ENCODE measurements at regions not wholly inside any gene's neighbourhood (a gene's known extent, or its start where the extent isn't known, plus 50 kb on each side); places are given as distances from the start of the nearest gene placed in this dataset.

DNA sequence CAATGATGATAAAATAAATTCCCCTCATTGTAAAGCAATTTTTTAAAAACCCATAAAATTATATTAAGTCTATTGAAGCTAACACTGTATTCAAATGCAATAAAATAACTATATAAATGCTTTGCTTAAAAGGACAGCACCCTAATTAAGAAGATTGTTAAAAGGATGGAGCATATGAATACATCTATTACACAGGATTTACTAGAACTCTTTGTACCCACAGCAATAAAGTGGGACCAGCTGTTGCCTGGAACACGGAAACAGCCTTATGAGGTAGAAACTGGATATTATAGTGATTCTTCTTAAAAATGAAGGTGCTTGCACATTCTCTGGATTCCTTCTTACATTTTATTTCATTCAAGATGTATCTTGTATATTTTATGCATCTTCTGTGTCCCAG, 298.7 kb upstream of the KLF3 start:
- TF ChIP-seq, protein P1, sequence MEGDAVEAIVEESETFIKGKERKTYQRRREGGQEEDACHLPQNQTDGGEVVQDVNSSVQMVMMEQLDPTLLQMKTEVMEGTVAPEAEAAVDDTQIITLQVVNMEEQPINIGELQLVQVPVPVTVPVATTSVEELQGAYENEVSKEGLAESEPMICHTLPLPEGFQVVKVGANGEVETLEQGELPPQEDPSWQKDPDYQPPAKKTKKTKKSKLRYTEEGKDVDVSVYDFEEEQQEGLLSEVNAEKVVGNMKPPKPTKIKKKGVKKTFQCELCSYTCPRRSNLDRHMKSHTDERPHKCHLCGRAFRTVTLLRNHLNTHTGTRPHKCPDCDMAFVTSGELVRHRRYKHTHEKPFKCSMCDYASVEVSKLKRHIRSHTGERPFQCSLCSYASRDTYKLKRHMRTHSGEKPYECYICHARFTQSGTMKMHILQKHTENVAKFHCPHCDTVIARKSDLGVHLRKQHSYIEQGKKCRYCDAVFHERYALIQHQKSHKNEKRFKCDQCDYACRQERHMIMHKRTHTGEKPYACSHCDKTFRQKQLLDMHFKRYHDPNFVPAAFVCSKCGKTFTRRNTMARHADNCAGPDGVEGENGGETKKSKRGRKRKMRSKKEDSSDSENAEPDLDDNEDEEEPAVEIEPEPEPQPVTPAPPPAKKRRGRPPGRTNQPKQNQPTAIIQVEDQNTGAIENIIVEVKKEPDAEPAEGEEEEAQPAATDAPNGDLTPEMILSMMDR (IDR thresholded peaks at IDR 0.05): no peak

DNA sequence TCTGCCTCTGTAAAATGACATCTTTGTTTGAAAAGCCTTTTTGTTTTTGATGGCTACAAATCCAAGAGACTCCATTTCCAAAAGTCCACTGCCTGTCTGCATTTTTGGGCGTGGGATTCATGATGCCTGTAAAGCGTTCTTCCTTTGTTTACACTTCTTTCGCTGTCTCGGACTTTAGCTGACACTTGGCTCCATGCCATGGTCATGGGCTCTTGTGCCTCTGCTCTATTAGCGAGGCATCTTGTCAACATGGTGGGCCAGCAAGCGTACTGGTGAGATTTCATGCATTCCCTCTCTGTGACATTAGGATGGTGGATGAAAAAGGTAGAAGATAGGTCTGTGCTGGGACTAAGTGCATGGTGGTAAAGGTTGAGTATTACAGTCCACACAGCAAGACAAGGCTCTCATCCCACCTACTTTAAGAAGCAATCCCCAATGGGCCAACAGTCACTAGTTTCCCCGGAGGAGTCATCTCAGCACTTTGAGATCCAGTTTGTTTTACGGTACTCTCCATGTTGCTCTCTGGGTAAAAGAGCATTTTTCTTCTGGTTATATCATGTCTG, 298.2 kb upstream of the KLF3 start:
- TF ChIP-seq, protein P1 (IDR thresholded peaks at IDR 0.05): no peak
- DNase-seq (ENCODE audit: low spot score) (no peak), ATAC-seq (ENCODE audit: low FRiP score) (no peak)

More for the DNA sequence above, 298.7 kb upstream of the KLF3 start:
- no peak for DNase-seq (ENCODE audit: low spot score)
- ATAC-seq (ENCODE audit: low FRiP score): no peak

DNA sequence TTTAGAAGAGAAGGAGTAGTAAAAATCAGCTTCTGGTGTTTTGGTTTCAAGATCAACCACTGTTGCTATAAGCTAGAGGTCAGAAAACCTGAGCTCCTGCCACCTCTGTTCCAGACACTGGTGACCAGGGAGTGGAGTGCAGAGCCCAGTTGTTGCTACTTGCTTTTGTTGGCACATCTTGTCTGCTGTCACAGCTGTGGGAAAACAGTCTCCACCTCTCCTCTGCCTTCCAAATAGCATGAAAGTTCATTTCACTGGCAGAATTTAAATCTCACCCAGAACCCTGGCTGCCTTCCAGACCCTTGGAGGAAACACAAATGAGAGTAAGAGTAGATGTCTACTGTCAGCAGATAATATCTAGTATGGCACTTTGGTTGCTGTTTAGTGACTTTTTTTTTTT, 297.5 kb upstream of the KLF3 start:
- TF ChIP-seq, protein P1 (IDR thresholded peaks at IDR 0.05): no peak
- ATAC-seq (ENCODE audit: low FRiP score) (no peak), DNase-seq (ENCODE audit: low spot score) (no peak)

DNA sequence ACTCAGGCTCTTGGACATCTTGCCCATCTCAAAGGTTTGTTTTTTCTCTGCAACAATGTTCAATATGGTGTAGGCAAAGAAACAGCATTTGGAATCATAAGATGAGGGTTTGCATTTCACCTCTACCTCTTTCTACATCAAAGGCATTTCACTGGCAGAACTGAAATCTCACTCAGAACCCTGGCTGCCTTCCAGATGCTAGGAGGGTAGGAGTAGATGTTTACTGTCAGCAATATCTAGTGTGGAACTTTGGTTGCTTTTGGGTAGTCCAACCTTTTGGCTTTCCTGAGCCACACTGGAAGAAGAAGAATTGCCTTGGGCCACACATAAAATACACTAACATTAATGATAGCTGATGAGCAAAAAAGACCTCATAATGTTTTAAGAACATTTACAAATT, 297.0 kb upstream of the KLF3 start:
- no peak for ATAC-seq (ENCODE audit: low FRiP score)
- no peak for DNase-seq (ENCODE audit: low spot score)
- TF ChIP-seq, protein P1 (IDR thresholded peaks at IDR 0.05): no peak

DNA sequence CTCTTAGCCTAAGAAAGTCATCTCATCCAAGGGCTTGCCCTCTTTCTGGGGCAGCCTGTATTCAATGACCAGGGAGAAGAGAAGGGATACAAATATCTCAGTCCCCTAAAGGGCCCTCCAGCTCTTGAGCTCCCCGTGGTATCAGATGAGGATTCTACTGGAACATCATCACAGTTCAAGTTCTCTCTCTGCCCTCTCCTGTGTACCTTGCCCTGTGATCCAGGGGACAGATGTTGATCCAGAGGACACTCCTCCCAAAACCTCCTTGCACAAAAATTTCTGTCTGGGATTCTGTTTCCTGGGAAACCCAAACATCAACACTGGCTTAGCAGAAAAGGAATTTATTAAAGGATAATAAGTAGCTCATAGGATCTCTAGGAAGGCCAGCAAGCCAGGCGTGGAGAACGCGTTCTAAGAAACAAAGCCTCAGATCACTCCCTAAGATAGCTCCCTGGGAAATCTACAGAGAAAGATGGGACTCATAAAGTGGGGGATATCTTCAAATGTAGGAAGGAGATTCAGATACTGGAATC, 296.3 kb upstream of the KLF3 start:
- DNase-seq (ENCODE audit: low spot score) (no peak), ATAC-seq (ENCODE audit: low FRiP score) (no peak)
- TF ChIP-seq, protein P1 (IDR thresholded peaks at IDR 0.05): no peak

DNA sequence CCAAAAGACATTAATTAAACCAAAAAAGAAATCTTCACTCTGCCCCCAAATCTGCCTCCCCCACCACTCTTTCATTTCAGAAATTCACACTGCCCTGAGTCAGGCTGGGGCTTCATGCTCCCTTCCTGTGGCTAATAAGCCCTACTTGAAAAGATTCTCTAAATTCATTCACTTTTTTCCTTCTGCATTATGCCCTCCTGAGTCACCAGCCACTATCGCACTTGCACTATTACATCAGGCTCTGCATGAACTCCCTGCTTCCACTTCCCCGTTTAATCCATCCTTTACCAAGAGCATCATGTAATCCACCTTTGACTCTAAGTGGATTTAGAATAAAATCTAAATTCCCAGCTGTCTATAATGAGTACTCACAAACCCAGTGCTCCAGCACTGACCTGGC, 295.4 kb upstream of the KLF3 start:
- no peak for DNase-seq (ENCODE audit: low spot score)
- TF ChIP-seq, protein P1 (IDR thresholded peaks at IDR 0.05): no peak
- no peak for ATAC-seq (ENCODE audit: low FRiP score)

DNA sequence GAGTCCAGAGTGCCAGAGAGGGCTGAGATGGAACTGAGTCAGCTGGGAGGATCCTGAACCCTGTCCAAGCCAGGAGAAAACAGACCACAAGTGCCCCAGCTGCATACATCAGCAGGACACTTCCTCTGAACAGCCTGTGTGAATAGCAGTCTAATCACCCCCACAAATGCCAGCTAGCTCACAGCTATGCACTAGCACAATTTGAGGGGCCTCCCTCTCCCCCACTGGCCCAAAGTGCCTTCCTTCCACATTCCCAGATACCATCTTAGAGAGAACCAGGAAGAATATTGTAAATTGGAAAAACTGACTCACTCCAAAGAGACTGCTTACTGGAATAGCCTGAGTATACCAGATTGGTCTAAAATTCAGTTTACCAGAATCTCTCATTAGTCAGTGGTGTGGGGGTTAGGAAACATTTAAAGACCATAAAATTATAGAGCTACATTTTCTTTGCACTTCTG, 292.6 kb upstream of the KLF3 start:
- DNase-seq (ENCODE audit: low spot score): no peak
- TF ChIP-seq, protein P1 (IDR thresholded peaks at IDR 0.05): no peak
- ATAC-seq (ENCODE audit: low FRiP score): peak; percentile 80
